ENCODE measurements at regions not wholly inside any gene's neighbourhood (a gene's known extent, or its start where the extent isn't known, plus 50 kb on each side); places are given as distances from the start of the nearest gene placed in this dataset.

DNA sequence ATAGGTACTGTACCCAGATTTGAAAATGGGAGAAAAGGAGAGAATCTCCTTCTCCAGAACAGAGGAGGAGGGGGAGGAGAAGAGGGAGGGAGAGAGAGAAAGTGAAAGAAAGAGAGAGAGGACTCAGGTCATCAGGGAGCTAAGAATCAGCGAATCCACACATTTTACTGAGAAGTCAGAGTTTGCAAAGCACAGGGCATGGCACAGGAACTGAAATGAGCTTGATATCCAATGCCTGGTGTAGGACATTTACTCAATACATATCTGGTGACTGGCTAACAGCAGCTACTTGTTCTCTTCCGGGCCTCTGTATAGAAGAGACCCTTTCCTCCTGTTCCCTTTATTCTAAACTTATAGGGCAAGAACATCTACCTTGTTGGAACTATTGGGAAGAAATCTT lies 375.1 kb downstream of the KLF5 start:
- DNase-seq (ENCODE audit: low read depth, low spot score): no peak

GRCh38 chr13:73433458-73433857 lies 374.7 kb downstream of the KLF5 start:
- H3K9me3 ChIP-seq (ENCODE audit: low read depth, low read length): no peaks in the 10 kb centered on the region
- TF ChIP-seq FOXP2 (optimal IDR thresholded peaks at IDR 0.05; ENCODE audit: control extremely low read depth, extremely low read length, insufficient read depth) (no peak), POLR2AphosphoS5 (IDR thresholded peaks at IDR 0.05; ENCODE audit: borderline replicate concordance, low read depth, low read length) (no peak), EZH2 (IDR thresholded peaks at IDR 0.05) (no peak)
- H3K4me3 ChIP-seq: no peak overlapping the region
- H3K27ac ChIP-seq: no peak overlapping the region
- no peak overlapping the region for H3K9ac ChIP-seq (ENCODE audit: insufficient read length)
- DNase-seq (ENCODE audit: low read depth, low spot score): no peak
- H3K36me3 ChIP-seq (ENCODE audit: insufficient read depth, low read length): no peaks in the 10 kb centered on the region

More for the DNA sequence above, 375.1 kb downstream of the KLF5 start:
- Histone ChIP-seq H3K36me3 (ENCODE audit: insufficient read depth, low read length) (no peaks in the 10 kb centered on the region), H3K4me3 (no peak overlapping the region), H3K9me3 (ENCODE audit: low read depth, low read length) (no peaks in the 10 kb centered on the region), H3K9ac (ENCODE audit: insufficient read length) (no peak overlapping the region), H3K27ac (no peak overlapping the region)
- TF ChIP-seq EZH2 (IDR thresholded peaks at IDR 0.05) (no peak), FOXP2 (optimal IDR thresholded peaks at IDR 0.05; ENCODE audit: control extremely low read depth, extremely low read length, insufficient read depth) (no peak), POLR2AphosphoS5 (IDR thresholded peaks at IDR 0.05; ENCODE audit: borderline replicate concordance, low read depth, low read length) (no peak)

GRCh38 chr13:73429701-73430100 lies 370.9 kb downstream of the KLF5 start:
- no peak overlapping the region for H3K4me3 ChIP-seq
- no peak overlapping the region for H3K27ac ChIP-seq
- no peaks in the 10 kb centered on the region for H3K36me3 ChIP-seq (ENCODE audit: insufficient read depth, low read length)
- no peak overlapping the region for H3K9ac ChIP-seq (ENCODE audit: insufficient read length)
- H3K9me3 ChIP-seq (ENCODE audit: low read depth, low read length): no peaks in the 10 kb centered on the region
- DNase-seq (ENCODE audit: low read depth, low spot score): no peak
- TF ChIP-seq EZH2 (IDR thresholded peaks at IDR 0.05) (no peak), FOXP2 (optimal IDR thresholded peaks at IDR 0.05; ENCODE audit: control extremely low read depth, extremely low read length, insufficient read depth) (no peak), POLR2AphosphoS5 (IDR thresholded peaks at IDR 0.05; ENCODE audit: borderline replicate concordance, low read depth, low read length) (no peak)

DNA sequence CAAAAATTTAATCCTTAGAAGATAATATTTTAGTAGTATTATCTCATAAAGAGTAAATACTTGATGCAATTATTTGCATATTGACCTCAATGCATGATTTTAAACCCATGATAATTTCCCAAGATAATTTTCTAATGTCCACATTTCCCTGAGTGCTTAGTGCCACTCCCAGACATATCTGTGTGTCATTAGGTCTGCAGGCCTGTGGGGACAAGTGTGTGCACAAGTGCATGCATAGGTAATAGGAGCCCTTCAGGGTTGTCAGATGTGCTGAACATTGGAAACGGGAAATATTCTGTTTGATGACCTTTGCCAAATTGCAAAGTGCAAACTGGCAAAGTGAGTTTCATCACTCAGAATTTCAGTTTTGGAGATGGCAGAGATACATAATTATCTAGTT lies 369.9 kb downstream of the KLF5 start:
- DNase-seq (ENCODE audit: low read depth, low spot score): no peak
- H3K9ac ChIP-seq (ENCODE audit: insufficient read length): no peak overlapping the region
- H3K4me3 ChIP-seq: no peak overlapping the region
- H3K36me3 ChIP-seq (ENCODE audit: insufficient read depth, low read length): no peaks in the 10 kb centered on the region
- no peaks in the 10 kb centered on the region for H3K9me3 ChIP-seq (ENCODE audit: low read depth, low read length)
- no peak overlapping the region for H3K27ac ChIP-seq
- TF ChIP-seq FOXP2 (optimal IDR thresholded peaks at IDR 0.05; ENCODE audit: control extremely low read depth, extremely low read length, insufficient read depth) (no peak), POLR2AphosphoS5 (IDR thresholded peaks at IDR 0.05; ENCODE audit: borderline replicate concordance, low read depth, low read length) (no peak), EZH2 (IDR thresholded peaks at IDR 0.05) (no peak)

DNA sequence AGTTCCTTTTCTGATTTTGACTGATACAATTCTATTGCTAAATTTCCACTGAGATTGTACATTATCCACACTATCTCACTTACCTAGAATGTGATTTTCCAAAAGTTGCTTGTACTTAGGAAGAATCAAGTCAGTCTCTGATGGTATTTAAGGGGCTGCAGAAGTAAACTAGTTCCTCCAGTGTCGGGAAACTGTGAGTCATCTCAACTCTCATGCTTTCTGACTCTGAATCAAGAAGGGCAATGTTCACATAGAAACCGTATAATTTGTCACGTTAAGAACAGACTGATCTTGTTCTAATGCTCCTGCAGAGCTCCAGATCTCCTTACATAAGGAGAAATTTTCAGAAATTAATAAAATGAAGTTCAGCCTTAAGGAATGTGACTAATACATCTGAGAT lies 369.3 kb downstream of the KLF5 start:
- no peaks in the 10 kb centered on the region for H3K9me3 ChIP-seq (ENCODE audit: low read depth, low read length)
- no peak overlapping the region for H3K4me3 ChIP-seq
- no peak overlapping the region for H3K27ac ChIP-seq
- H3K9ac ChIP-seq (ENCODE audit: insufficient read length): no peak overlapping the region
- TF ChIP-seq POLR2AphosphoS5 (IDR thresholded peaks at IDR 0.05; ENCODE audit: borderline replicate concordance, low read depth, low read length) (no peak), EZH2 (IDR thresholded peaks at IDR 0.05) (no peak), FOXP2 (optimal IDR thresholded peaks at IDR 0.05; ENCODE audit: control extremely low read depth, extremely low read length, insufficient read depth) (no peak)
- no peaks in the 10 kb centered on the region for H3K36me3 ChIP-seq (ENCODE audit: insufficient read depth, low read length)
- no peak for DNase-seq (ENCODE audit: low read depth, low spot score)

GRCh38 chr13:73422973-73423372 lies 364.2 kb downstream of the KLF5 start:
- Histone ChIP-seq H3K27ac (no peak overlapping the region), H3K9ac (ENCODE audit: insufficient read length) (no peak overlapping the region), H3K36me3 (ENCODE audit: insufficient read depth, low read length) (no peaks in the 10 kb centered on the region), H3K4me3 (no peak overlapping the region), H3K9me3 (ENCODE audit: low read depth, low read length) (no peaks in the 10 kb centered on the region)
- DNase-seq (ENCODE audit: low read depth, low spot score): no peak
- no peak for TF ChIP-seq FOXP2 (optimal IDR thresholded peaks at IDR 0.05; ENCODE audit: control extremely low read depth, extremely low read length, insufficient read depth)
- TF ChIP-seq EZH2 (IDR thresholded peaks at IDR 0.05): no peak
- TF ChIP-seq POLR2AphosphoS5 (IDR thresholded peaks at IDR 0.05; ENCODE audit: borderline replicate concordance, low read depth, low read length): no peak

DNA sequence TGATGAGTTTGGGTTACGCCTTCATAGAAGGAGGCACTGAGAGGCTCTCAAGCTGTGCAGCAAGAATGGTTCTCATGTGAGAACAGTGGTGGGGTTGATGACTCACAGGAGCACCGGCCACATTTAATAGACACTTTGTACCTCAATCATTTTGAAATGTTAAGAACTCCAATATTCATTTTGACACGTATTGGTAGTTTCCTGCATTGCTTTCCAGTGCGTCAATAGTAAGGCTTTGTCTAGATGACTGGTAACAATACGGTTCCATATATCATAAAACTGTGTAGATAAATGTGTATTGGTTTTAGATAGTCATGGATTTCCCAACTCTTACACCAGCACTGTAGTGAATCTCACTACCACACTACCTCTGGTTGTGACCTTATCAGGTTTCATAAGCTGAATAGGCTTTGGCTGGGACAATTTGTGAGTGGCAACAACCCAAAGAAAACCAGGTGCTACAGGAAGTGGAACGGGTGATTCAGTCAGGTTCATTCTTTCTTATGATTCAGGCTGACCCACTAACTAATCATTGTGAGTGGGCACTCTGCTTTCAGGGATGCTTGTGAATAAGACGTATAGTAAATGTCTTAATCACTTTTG lies 362.6 kb downstream of the KLF5 start:
- no peak for DNase-seq (ENCODE audit: low read depth, low spot score)
- TF ChIP-seq FOXP2 (optimal IDR thresholded peaks at IDR 0.05; ENCODE audit: control extremely low read depth, extremely low read length, insufficient read depth) (no peak), EZH2 (IDR thresholded peaks at IDR 0.05) (no peak), POLR2AphosphoS5 (IDR thresholded peaks at IDR 0.05; ENCODE audit: borderline replicate concordance, low read depth, low read length) (no peak)
- Histone ChIP-seq H3K27ac (no peak overlapping the region), H3K9me3 (ENCODE audit: low read depth, low read length) (no peaks in the 10 kb centered on the region), H3K9ac (ENCODE audit: insufficient read length) (no peak overlapping the region), H3K36me3 (ENCODE audit: insufficient read depth, low read length) (no peaks in the 10 kb centered on the region), H3K4me3 (no peak overlapping the region)

- H3K9me3 ChIP-seq (ENCODE audit: low read depth, low read length): no peaks in the 10 kb centered on the region
- no peak overlapping the region for H3K27ac ChIP-seq
- H3K9ac ChIP-seq (ENCODE audit: insufficient read length): no peak overlapping the region
- no peaks in the 10 kb centered on the region for H3K36me3 ChIP-seq (ENCODE audit: insufficient read depth, low read length)
- no peak for DNase-seq (ENCODE audit: low read depth, low spot score)
- no peak overlapping the region for H3K4me3 ChIP-seq
- no peak for TF ChIP-seq FOXP2 (optimal IDR thresholded peaks at IDR 0.05; ENCODE audit: control extremely low read depth, extremely low read length, insufficient read depth)
- TF ChIP-seq POLR2AphosphoS5 (IDR thresholded peaks at IDR 0.05; ENCODE audit: borderline replicate concordance, low read depth, low read length): no peak
These were observed 360.4 kb downstream of the KLF5 start for GRCh38 chr13:73419186-73419585.

GRCh38 chr13:73417012-73417615 lies 358.3 kb downstream of the KLF5 start:
- DNase-seq (ENCODE audit: low read depth, low spot score): peak; percentile 14
- no peaks in the 10 kb centered on the region for H3K9me3 ChIP-seq (ENCODE audit: low read depth, low read length)
- no peak overlapping the region for H3K4me3 ChIP-seq
- H3K9ac ChIP-seq (ENCODE audit: insufficient read length): no peak overlapping the region
- no peak for TF ChIP-seq POLR2AphosphoS5 (IDR thresholded peaks at IDR 0.05; ENCODE audit: borderline replicate concordance, low read depth, low read length)
- TF ChIP-seq EZH2 (IDR thresholded peaks at IDR 0.05): no peak
- TF ChIP-seq FOXP2 (optimal IDR thresholded peaks at IDR 0.05; ENCODE audit: control extremely low read depth, extremely low read length, insufficient read depth): no peak
- no peak overlapping the region for H3K27ac ChIP-seq
- no peaks in the 10 kb centered on the region for H3K36me3 ChIP-seq (ENCODE audit: insufficient read depth, low read length)

Measured in SK-N-MC (cell line).